NCI-H2081 (cell line): ENCODE measurements at regions not wholly inside any gene's neighbourhood (a gene's known extent, or its start where the extent isn't known, plus 50 kb on each side); places are given as distances from the start of the nearest gene placed in this dataset.

Source experiments
- DNase-seq, 2 experiments: peaks; one replicate each; lab custom pipeline; 2025; lab: John Stamatoyannopoulos, UW

- peak; percentile 12 to 14 for DNase-seq
Measured at GRCh38 chr18:11553098-11553940, 56.1 kb upstream of the SLC35G4 start.

DNA sequence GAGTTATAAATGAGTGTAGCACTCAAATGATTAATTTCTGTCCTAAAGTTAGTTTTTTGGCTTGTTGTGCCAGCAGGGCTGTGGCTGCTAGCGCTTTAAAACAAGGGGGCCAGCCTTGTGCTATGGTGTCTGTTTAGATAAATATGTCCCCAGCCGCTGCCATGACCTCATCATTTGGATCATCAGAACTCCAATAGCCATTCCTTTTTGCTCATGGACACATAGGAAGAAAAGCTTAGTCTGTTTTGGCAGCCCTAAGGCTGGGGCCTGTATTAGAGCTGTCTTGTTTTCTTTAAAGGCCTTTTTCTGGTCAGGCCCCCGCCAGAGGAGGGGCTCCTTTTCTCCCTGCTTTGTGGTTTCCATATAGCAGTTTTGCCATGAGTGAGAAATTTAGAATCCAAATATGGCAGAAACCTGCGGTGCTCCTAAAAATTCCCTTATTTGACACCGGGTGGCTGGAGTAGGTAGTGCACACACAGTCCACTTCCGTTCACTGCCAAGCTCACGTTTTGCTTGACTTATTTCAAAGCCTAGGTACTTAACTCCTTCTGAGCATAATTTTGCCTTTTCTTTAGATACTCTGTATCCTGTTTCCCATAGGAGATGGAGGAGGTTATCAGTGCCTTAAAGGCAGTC, 60.4 kb upstream of the SLC35G4 start:
- DNase-seq, result no peak

GRCh38 chr18:11548396-11548795, 61.0 kb upstream of the SLC35G4 start:
- DNase-seq, result no peak

- DNase-seq, result no peak
Measured at GRCh38 chr18:11544060-11544633, 65.2 kb upstream of the SLC35G4 start.

- no peak for DNase-seq
Measured at GRCh38 chr18:11541179-11541578, 68.2 kb upstream of the SLC35G4 start.

DNA sequence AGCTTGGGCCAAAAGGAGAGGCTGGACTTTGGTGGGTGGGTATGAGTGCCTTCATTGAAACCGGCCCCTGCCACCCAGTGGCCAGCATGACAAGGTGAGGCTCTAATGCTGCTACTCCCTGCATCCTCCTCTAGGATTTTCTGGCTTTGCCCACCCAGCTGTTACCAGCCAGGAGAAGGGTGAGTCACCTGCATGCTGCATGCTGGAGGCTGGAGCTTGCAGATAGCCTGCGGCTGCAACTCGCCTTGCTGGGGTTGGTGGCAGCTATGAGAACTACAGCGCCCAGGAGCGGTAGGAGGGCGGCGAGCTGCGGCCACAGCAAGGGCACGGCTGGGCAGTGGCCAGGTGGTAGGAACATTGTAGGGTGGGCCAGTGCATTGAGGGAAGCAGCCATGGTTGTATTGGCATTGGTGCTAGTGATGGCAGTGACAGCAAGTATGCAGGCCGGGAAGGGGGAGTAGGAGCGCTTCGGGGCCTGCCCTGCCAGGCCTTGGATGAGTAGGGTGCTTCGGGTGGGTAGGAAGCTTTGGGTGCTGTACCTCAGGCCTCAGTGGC, 75.4 kb upstream of the SLC35G4 start:
- no peak for DNase-seq

DNA sequence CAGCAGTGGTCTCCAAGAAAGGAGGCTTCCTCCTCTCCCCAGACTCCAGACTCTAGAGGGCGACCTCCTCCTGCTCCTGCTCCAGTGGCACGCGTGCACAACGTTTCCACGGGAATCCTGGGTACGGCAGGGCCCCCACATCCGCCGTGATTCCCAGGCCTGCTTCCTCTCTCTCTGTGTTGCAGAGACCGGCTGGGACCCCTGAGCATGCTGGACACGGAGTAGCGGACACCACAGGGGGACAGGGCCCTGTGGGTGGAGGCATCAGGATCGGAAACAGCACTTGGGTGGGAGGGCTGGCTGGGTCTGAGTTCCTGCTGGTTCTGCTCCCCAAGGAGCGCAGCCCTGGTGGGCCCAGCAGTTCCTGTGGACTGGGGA, 75.9 kb upstream of the SLC35G4 start:
- no peak for DNase-seq

DNA sequence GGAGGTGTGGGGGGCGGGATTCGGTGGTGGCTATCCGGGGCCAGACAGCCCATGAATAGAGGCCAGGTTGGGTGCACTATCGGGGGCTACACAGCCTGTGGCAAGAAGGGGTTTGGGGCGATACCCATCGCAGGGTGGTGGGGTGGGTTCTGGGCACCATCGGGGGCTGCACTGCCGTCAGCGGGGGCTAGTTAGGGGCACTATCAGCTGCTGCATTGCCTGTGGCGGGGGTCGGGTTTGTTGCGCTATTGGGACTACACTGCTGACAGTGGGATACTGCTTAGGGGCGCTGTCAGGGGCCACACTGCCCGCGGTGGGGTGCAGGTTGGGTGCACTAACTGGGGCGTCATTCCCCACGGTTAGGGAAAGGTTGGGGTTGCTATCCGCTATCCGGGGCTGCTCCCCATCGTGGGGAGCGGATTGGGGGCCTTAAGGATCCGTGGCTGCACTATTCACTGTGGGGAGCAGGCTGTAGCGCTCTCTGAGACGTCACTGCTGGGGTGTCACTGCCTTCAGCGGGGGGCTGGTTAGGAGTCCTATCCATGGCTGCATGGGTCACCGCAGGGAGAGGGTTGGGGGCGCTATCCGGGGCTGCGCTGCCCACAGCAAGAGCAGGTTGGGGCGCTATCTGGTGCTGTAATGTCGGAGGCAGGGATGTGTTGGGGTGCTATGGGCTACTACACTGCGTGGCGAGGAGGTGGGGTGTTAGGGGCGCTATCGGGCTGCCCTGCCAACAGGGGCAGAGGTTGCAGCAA, 76.5 kb upstream of the SLC35G4 start:
- no peak for DNase-seq

GRCh38 chr18:11529081-11529480, 80.3 kb upstream of the SLC35G4 start:
- DNase-seq, result no peak

GRCh38 chr18:11526675-11527074, 82.7 kb upstream of the SLC35G4 start:
- no peak for DNase-seq

DNA sequence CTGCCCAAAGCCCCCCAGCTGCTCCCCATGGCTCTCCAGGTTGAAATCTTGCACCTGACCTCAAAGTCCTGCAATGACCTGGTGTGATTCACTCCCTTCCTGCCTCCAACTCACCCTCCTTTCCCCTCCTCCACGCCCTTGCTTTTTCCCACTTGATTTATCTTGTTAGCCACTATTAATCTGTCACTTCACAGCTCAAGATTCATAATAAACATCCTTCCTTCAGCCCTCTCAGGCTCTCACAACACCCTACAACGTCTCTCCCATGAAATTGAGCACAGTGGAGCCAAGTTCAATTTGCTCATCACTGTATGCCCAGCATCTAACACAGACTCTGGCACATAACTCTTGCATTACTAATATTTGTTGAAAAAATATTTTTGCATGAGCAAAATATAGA, 85.6 kb upstream of the SLC35G4 start:
- no peak for DNase-seq

GRCh38 chr18:11522992-11523391, 86.4 kb upstream of the SLC35G4 start:
- no peak for DNase-seq

- no peak for DNase-seq
Measured at GRCh38 chr18:11521853-11522252, 87.5 kb upstream of the SLC35G4 start.

- DNase-seq, result no peak
Measured at GRCh38 chr18:11520536-11520935, 88.9 kb upstream of the SLC35G4 start.

GRCh38 chr18:11518788-11519685, 90.4 kb upstream of the SLC35G4 start:
- DNase-seq, result peak; percentile 28 to 31

GRCh38 chr18:11517704-11518103, 91.7 kb upstream of the SLC35G4 start:
- DNase-seq, result no peak

- DNase-seq, result no peak
Measured at GRCh38 chr18:11516751-11517503, 92.5 kb upstream of the SLC35G4 start.

GRCh38 chr18:11514267-11514666, 95.1 kb upstream of the SLC35G4 start:
- DNase-seq, result no peak

GRCh38 chr18:11512096-11513025, 97.0 kb upstream of the SLC35G4 start:
- DNase-seq, result no peak
